Fibroblast of mammary gland (primary cell): ENCODE measurements at regions not wholly inside any gene's neighbourhood (a gene's known extent, or its start where the extent isn't known, plus 50 kb on each side); places are given as distances from the start of the nearest gene placed in this dataset.
"Not testable (repeated sequence)": the region's sequence is repeated elsewhere in the genome, so short reads cannot be mapped to it uniquely, and the experiment has no call there.

Experiments
- DNase-seq: peaks from one replicate; pipeline ENCODE4 v3.0.0-alpha.2; 2010; ENCODE audit warnings: low read depth
- H3K4me3 ChIP-seq: 2 replicates; pipeline ENCODE4 v1.5.1; 2011; ENCODE audit warnings: low read depth, mild to moderate bottlenecking, low read length, moderate library complexity; ENCODE audit not compliant: control insufficient read depth
- CTCF ChIP-seq: conservative IDR thresholded peaks from 2 replicates; pipeline ENCODE4 v1.5.1; 2011; ENCODE audit warnings: low read depth, low read length, inconsistent platforms; ENCODE audit not compliant: control insufficient read depth, insufficient read depth

GRCh38 chr12:87202189-87202588 is 827.0 kb downstream of the C12orf50 start:
- no peak for TF ChIP-seq CTCF
- no peak for DNase-seq

DNA sequence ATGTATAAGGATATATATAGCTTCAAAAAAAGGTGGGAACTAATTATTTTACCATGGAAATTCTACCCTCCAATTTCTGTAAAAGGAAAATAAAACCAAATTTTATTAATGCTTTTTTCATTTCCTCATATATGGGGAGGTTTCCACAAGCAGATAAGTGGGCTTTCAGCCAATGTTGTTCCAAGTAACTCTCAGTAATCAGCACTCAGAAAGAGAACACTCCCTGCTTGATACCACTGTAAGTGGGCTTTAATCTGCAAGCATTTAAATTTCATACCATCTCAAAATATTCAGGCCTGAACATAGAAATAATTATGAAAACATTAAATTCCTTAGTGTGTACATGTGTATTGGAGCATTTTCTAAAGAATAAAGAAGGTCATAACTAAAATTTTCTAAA is 827.6 kb downstream of the C12orf50 start:
- DNase-seq = no peak
- no peak for TF ChIP-seq CTCF
- no peak overlapping the region for H3K4me3 ChIP-seq

More at GRCh38 chr12:87202189-87202588, 827.0 kb downstream of the C12orf50 start:
- H3K4me3 ChIP-seq = no peak overlapping the region

DNA sequence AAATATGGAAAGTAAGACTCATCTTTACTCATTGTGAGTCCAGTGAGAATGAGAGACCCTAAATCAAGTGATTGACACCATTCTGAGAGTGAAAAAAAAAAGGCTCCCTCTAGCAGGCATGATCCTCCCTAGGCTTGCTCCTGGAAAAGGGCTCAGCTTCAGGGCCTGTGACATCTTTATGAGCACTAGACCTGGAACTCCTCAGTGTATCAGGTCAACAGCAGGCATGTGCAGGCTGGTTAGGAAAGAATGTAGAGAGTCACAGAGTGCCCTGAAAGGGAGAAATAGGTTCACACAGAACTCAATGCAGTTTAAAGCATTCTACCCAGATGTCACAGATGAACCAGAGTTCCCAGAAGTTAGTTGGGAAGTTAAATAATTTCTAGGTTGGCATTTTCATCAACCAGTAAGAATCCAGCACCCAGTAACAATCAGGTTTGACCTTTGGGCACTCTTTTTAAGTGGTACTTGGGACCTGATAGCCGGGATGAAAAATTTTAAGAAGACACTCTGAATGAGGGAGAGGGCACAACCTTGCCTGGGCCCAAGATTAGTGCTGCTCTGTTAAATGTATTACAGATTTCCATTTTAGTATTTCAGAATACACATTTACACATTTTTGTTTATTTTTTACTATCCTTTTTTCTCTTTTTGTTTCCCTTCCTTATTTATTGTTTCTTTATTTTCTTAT is 828.8 kb downstream of the C12orf50 start:
- H3K4me3 ChIP-seq = no peak overlapping the region
- DNase-seq = no peak
- no peak for TF ChIP-seq CTCF

DNA sequence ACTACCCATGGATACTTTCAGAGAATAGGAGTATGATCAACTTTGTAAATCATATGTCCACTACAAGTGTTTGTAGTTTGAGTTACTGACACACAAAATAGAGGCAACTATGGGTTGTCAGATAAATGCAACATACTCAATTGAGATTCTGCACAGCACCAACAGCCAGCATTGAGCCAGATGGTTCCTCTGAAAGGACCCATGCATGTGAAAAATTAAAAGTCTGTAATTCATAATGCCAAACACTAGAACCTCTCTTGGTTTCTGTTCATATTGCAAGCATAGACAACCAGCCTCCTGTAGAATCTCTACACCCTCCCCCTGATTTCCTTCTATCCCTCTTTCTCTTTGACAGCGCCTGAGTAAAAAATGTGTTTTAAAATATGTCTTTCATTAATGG is 831.0 kb downstream of the C12orf50 start:
- TF ChIP-seq CTCF = no peak
- no peak for DNase-seq
- no peak overlapping the region for H3K4me3 ChIP-seq

GRCh38 chr12:87196321-87196720 is 832.9 kb downstream of the C12orf50 start:
- DNase-seq = peak; percentile 1
- no peak overlapping the region for H3K4me3 ChIP-seq
- no peak for TF ChIP-seq CTCF

DNA sequence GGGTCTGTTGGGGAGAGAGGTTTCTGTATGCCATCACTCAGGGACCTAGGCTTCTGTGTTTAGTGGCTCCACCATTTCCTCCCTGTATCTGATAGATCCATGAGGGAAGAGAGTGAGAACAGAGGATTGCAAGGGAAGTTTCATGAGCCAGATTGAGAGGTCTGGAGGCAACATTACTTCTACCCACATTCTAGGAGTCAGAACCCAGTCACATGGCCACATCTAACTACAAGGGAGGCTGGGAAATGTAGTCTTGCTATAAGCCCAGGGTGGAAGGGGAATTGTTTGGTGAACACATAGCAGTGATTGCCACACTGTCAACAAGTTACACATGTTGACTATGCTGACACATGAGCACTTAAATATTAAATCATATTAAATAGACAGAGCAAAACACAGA is 834.8 kb downstream of the C12orf50 start:
- DNase-seq, H3K4me3 ChIP-seq: not testable (repeated sequence)

DNA sequence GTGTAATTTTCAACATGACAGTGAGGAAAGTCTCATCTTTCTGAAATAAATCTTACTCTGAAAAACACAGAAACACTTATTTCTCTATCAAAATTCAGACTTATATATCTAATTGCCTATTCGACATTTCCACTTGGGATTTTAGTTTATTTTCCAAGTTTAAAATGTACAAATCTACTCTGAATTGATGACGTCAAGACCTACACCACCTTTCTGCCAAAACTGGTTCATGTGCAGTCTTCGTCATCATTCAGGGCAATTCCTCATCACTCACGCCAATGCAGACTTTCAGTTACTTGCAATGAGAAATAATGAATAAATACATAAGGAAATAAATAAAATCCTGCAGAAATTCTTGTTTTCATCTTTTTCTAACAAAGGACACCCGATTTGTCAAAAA is 843.8 kb downstream of the C12orf50 start:
- H3K4me3 ChIP-seq = no peak overlapping the region
- no peak for TF ChIP-seq CTCF
- DNase-seq = peak; percentile 1
